Kidney epithelial cell (primary cell): ENCODE measurements at regions not wholly inside any gene's neighbourhood (a gene's known extent, or its start where the extent isn't known, plus 50 kb on each side); places are given as distances from the start of the nearest gene placed in this dataset.

ENCODE experiments used
- DNase-seq: peaks from one replicate; pipeline ENCODE4 v3.0.0-alpha.2; 2010; ENCODE audit warnings: low read depth
- H3K27me3 ChIP-seq: 2 replicates; pipeline ENCODE4 v1.6.0; 2011; ENCODE audit warnings: low read length; ENCODE audit not compliant: control insufficient read depth, insufficient read depth
- H3K36me3 ChIP-seq: 2 replicates; pipeline ENCODE4 v1.5.1; 2011; ENCODE audit warnings: low read length; ENCODE audit not compliant: control insufficient read depth, insufficient read depth
- H3K4me3 ChIP-seq: 2 replicates; pipeline ENCODE4 v1.5.1; 2011; ENCODE audit warnings: low read depth, mild to moderate bottlenecking, control low read depth, low read length
- CTCF ChIP-seq: IDR thresholded peaks from 2 replicates; pipeline ENCODE4 v1.5.1; 2011; ENCODE audit warnings: mild to moderate bottlenecking, moderate library complexity, low read length, control low read depth, inconsistent platforms; ENCODE audit not compliant: insufficient read depth, poor library complexity, severe bottlenecking

GRCh38 chr3:182605882-182606611, 187.3 kb upstream of the ATP11B start:
- H3K4me3 ChIP-seq, result no peak overlapping the region
- H3K27me3 ChIP-seq, result no peaks in the 10 kb centered on the region
- DNase-seq, result no peak
- TF ChIP-seq CTCF, result no peak
- no peaks in the 10 kb centered on the region for H3K36me3 ChIP-seq

GRCh38 chr3:182606905-182607504, 186.3 kb upstream of the ATP11B start:
- Histone ChIP-seq H3K4me3 (no peak overlapping the region), H3K27me3 (no peaks in the 10 kb centered on the region), H3K36me3 (no peaks in the 10 kb centered on the region)
- TF ChIP-seq CTCF, result no peak
- DNase-seq, result no peak

GRCh38 chr3:182608832-182609231, 184.5 kb upstream of the ATP11B start:
- no peak for TF ChIP-seq CTCF
- no peaks in the 10 kb centered on the region for H3K36me3 ChIP-seq
- H3K27me3 ChIP-seq, result no peaks in the 10 kb centered on the region
- DNase-seq, result no peak
- H3K4me3 ChIP-seq, result no peak overlapping the region

GRCh38 chr3:182609575-182610156, 183.6 kb upstream of the ATP11B start:
- Histone ChIP-seq H3K27me3 (no peaks in the 10 kb centered on the region), H3K36me3 (no peaks in the 10 kb centered on the region), H3K4me3 (no peak overlapping the region)
- no peak for TF ChIP-seq CTCF
- DNase-seq, result no peak

GRCh38 chr3:182612332-182612731, 181.0 kb upstream of the ATP11B start:
- H3K4me3 ChIP-seq, result no peak overlapping the region
- no peak for TF ChIP-seq CTCF
- H3K36me3 ChIP-seq, result no peaks in the 10 kb centered on the region
- DNase-seq, result no peak
- H3K27me3 ChIP-seq, result no peaks in the 10 kb centered on the region

GRCh38 chr3:182617500-182617899, 175.8 kb upstream of the ATP11B start:
- H3K36me3 ChIP-seq, result no peaks in the 10 kb centered on the region
- TF ChIP-seq CTCF, result no peak
- H3K4me3 ChIP-seq, result no peak overlapping the region
- no peaks in the 10 kb centered on the region for H3K27me3 ChIP-seq
- no peak for DNase-seq
